NCI-H2196 treated with DMSO at 0.1 percent for 48 hours (cell line): ENCODE measurements at regions not wholly inside any gene's neighbourhood (a gene's known extent, or its start where the extent isn't known, plus 50 kb on each side); places are given as distances from the start of the nearest gene placed in this dataset.

Source experiments
- DNase-seq: peaks from one replicate; lab custom pipeline; 2025; ENCODE audit not compliant: unreplicated experiment; lab: John Stamatoyannopoulos, UW

DNA sequence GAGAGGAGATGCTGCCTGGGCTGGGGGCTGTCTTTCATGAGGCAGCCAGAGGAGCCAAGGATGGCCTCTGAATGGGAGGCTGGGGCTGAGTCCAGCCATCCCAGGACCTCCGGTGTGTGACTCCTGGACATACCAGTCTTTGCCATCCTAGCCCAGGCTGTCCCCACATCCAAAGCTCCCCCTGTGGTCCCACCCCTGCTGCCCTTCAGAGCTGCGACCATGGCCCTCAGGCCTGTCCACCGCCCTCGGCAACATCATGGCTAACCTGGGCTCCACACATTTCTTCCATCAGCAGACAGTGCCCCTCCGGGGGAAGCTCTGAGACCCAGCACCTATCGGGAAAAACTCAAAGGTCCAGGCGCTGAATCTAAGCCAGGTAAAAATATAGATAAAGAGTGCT lies 324.4 kb downstream of the MN1 start:
- DNase-seq = no peak

DNA sequence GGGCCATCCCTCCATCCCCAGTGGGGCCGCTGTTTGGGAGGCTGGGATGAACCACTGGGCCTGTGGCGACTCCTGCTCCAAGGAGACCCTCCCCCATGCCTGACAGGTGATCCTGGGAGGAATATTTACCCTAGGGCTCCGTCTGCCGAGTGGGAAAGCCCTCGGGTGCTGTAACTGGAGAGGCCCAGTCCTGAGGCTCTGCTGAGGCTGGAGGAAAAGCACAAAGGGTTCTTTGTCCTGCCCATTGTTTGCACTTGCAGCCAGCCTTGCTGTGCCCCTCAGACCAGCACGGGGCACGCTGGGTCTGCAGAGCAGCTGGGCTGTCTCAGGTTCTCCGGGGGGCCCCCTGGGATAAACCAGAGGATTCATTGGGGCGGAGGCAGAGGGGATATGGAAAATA lies 321.1 kb downstream of the MN1 start:
- peak; percentile 49 for DNase-seq

DNA sequence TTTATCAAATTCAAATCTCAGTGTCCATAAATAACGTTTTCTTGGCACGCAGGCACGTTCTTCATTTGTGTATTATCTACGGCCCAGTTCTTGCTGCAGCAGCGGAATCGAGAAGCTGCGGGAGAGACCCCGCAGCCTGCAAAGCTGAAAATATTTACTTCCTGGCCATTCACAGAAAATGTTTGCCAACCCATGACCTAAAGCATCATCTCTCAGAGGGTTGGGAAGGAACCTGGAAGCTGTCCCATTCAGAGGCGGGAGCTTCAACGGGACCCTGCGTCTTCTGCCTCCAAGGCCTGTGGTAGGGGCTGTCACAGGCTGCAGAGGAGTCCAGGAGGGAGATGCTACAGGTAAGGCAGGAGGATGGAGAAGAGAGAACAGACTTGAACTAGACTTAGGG lies 319.2 kb downstream of the MN1 start:
- DNase-seq = no peak

DNA sequence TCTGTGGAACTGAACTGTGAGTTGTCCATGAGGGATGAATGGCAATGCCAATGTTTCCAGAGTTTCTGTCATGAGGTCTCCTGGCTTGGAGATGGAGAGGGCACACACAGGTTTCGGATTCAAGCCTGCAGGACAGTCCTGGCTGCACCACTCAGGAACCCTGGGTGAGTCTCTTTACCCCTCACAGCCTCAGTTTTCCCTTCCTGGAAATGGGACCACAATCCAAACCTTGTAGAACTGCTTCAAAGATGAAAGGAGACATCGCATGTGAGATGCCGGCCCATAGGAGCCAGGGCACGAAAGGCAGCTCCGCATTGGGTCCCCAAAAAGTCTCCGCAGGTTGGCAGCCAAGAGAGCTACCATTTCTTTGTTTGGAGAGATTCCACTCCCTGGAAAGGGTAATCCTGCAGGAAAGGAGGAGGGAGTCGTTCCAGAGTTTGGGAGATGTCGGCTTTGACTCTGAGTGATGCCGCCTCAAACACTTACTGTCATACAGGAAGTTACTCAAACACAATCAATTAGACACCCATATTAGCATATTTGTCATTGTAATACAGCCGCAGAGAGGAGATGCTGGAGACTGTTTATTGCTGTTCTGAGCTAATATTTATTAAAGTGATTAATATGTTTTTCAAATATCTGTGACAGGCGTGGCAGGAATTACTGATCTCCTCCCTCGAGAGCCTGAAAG lies 318.3 kb downstream of the MN1 start:
- DNase-seq = no peak

DNA sequence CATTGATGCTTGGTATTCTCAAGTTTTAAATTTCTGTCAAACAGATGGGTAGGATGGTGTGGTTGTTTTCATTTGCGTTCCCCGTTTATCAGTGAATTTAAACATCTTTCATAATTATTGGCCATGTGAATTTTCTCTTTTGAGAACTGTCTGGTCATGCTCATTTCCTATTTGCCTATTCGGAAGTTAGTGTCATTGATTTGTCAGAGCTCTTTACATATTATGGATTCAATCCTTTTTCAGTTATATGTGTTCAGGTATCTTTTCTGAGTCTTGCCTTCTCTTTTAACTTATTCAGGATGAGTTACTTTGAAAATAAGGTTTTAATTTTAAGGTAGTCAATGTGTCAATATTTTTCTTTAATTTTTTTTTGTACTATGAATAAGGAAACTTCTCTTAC lies 315.7 kb downstream of the MN1 start:
- no peak for DNase-seq

DNA sequence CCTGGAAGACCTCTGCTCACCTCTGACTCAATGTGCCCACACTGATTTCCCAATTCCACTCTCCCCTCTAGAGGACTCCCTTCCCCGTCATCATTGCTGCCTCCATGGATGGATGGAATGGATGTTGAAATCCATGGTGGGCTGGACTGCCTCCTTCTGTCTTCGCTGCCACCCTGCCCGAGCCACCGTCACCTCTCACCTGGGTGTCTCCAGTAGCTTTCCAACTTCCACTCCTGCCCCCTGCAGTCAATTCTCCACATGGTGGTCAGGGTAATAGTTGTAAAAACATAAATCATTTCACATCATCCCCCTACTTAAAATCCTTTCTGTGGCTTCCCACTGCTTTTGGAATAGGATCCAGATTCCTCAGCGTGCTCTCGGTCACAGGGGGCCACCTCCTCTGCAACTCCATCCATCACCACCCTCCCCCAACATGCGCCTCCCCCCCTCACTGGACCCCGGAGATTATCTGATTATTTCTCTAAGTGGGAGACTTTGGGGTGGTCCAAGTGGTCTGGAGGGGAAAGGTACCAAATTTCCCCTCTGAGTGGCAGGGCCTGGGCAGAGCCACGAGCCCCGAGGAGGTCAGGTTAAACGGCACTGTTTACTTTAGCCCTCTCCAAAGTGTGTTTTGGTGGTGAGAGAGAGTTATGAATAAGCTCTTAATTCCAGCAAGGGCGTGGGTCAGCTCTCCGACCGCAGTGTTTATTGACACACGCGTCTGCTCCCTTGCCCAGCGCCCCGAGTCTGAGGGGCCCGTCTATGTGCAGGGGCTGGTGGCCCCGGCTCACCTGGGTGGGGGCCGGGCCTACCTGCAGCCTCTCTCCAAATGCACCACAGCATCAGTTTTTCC lies 313.7 kb downstream of the MN1 start:
- no peak for DNase-seq

DNA sequence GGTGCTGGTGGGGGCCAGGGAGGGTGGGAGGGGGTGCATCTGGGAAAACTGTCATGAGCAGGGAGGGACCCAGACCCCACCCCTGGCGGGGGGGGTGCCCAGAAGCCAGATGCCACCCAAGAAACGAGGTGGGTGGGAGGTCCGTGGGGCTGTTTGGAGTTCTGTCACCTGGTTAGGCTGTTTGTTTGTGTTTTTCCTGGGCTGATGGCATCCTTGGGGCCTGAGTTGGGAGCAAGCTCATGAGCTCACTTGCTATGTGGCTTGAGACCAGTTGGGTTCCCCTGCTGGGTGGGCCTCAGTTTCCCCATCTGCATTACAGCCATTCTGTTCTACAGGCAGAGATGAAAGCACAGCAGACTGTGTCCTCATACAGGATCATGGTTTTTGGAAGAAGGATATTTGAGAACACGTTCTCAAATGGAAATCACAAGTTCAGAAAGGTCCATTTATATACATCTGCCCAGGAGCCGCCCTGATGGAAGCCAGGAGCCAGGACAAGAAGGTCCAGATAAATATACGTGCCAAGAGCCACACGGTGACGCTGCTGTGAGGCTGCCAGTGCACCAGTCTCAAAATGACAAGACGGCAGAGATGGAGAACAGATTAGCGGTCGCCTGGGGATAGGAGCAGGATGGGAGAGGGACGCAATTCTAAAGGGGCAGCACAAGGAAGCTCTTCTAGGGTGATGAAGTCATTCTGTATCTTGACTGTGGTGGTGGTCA lies 312.9 kb downstream of the MN1 start:
- no peak for DNase-seq

DNA sequence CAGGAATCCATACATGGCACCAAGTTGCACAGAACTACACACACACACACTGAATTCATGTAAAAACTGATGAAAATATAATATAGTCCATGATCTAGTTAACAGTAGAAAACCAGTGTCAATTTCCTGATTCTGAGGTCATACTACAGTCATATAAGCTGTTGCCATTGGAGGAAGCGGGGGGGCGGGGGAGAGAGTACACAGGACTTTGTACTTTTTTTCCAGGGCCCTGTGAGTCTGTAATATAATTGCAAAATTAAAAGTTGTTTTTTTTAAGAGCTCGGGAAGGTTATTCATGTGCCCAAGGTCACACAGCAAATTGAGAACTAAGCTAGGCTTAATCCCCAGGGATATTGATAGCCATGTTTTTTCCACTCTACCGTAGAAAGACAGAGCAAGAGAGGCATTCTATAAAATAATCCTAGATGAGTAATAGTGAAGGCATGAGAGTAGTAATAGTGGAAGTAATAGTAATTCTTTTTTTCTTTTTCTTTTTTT lies 312.3 kb downstream of the MN1 start:
- DNase-seq = no peak

DNA sequence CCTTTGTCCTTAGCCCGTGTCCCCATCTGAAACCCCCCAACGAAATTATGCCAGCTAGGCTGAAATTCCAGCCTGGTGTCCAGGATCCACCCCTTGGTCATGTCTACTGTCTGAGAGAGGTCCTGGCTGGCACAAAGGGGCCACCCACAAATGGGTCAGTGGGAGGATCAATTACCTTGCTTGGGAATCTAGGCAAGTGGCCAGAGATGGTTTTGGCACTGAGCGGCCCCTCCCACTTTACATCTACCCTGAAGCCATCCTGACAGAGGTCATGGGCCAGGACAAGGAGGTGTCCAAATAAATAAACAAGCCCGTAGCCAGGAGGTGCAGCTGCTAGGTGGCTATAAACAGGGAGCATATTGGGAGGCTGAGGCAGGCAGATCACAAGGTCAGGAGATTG lies 311.5 kb downstream of the MN1 start:
- DNase-seq = no peak

DNA sequence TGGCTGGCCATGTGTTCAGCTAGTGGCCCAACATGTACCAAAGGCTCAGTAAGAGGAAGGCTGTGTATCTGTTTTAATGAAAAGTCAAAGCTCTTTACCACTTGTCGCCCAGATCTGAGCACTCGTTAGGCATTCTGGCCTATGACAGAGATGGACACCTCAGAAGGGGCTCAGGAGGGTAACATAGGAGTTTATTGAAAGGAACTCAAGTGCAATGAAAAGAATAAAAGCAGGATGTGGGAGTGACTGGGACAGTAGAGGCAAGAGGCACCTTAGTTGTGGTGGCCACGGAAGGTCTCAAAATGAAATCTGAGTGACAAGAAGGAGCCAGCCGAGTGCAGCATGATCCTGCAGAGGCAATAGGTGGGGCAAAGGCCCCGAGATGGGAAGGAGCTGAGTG lies 309.7 kb downstream of the MN1 start:
- DNase-seq = no peak

DNA sequence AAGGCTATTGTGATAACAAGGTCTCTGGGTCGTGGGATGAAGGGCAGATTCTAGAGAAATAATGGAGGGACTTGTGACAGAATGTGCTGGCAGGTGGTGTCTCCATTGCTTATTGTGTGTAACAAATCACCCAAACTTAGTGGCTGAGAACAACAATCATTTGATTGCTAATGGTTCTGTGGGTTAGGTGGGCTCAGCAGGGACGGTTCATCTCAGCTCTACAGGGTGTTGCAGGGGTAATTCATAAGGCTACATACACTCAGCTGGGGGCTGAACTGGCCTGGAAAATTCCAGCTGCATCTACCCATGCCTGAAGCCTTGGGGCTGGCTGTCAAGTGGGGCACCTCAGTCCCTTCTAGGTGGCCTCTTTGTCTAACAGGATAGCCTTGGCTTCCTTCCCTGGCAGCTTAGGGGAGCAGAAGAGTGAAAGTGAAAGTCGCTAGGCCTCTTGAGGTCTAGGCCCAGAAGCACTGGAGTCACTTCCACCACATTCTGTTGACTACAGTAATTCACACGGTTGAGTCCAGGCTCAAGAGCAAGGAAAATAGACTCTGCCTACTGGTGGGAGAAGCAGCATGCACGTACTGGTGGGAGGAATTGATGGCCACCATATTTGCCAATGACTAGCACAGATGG lies 308.9 kb downstream of the MN1 start:
- DNase-seq = no peak

DNA sequence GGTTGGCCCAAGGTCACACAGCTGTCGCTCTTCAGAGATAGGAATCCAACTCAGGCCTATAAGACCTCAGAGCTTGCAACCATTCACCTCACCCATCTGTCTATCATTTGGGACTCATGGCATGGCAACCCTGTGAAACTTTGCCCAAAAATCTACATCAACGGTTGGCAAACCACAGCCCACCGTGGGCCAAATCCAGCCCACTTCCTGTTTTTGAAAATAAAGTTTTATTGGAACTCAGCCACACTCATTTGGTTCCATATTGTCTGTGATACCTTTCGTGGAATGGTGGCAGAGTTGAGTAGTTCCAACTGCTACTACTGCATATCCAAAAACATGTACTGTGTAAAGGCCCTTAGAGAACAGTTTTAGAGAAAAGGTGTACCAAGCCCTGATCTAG lies 307.8 kb downstream of the MN1 start:
- DNase-seq = no peak

DNA sequence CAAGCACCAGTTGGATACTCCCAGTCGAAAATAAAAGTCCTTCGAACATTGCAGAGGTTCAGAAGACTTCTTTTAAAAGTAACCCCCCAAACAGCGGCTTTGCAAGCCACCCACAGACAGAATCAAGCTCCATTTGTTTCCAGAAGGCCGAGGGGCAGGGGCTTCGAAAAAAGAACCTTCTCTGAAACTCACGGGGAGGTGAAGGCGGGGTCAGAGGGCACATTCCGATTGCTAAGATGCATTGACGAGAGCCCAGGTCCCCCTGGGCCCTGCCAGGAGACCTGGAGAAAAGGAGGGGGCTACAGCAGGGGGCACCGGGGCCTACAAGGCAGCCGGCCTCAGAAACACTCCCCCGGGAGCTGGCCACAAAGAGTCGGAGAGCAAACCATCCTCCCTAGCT lies 306.8 kb downstream of the MN1 start:
- DNase-seq = no peak

DNA sequence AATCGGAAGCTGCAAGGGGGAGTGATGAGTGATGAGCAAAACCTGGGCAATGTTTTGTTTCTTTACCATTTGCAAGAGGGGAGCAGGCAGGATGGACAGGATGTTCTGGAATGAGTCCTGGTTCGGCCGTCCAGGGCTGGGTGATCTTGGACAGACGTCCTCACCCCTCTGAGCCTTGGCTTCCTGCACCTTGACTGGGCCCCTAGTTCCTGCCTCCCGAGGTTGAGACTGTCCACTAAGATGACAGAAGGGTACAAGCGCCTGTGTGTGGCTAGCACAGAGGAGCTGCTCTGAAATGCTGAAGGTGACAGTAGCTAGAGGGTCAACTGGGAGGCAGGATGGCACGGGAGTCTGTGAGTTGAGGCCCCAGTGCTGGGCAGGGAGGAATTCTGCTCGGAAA lies 306.2 kb downstream of the MN1 start:
- no peak for DNase-seq

DNA sequence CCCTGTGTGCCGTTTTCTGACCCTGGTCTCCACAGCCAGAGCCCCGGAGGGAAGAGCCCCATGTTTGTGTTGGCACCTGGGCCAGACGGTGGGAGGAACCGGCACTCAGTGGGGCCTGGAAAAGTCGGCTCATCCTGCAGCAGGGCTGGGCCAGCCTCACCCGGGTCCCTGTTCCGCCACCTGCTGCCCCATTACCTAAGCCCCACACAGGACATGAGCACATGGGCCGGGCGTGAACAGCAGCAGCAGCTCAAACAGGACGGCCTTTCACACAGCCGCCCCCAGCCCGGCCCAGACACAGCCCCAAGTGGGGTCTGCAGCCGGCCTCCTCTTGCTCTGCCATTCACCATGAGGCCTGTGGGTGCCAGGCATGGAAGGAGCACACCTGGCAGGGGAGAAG lies 302.4 kb downstream of the MN1 start:
- no peak for DNase-seq

DNA sequence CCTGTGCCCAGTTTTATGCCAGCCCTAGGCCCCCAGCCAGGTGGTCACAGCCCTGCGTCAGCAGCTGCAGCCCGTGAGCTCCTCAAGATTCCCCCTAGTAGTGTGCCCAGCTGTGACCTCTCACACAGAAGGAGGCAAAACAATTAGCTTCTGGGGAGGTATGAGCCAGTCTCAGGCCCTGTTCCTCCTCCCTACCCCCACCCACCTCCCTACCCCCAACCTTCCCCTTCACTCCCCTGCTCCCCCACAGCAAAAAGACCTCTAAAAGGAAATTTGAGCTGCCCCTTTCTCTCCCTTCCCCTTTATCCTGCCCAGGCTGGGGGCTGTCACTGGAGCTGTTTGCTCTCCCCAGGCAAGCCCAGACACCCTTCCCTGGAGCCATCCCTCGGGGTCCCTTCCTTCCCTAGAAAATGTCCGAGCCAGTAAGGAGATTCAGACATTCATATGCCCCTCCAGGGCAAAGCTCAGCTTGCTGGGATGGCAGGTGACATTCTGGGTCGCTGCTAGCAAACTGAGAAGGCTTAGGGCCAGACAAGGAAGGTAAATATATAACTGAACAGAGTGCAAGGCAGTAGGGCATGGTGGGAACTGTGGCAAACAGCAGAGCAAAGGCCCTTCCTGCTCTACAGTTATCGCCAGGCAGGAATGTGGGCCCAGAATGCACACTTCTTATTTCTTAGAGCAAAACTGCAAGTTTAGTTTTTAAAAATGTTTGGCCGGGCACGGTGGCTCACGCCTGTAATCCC lies 300.2 kb downstream of the MN1 start:
- no peak for DNase-seq

DNA sequence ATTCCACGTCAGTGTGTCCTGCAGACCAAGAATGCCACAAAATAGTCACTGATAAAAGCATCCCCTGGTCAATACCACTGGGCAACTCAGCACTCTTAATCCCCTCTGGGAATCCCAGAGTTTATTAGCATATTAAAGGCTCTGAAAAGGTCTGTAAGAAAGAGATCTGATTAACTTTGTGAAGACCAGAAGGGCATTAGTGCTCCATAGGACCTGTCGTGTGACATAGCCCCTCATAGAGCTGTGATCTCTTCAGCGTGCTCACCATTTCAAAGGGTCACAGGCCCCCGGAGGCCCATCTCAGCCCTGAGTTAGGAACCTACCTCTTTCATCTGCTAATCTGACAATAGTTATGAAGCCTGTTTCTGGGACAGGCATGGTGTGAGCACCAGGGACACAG lies 299.2 kb downstream of the MN1 start:
- no peak for DNase-seq

DNA sequence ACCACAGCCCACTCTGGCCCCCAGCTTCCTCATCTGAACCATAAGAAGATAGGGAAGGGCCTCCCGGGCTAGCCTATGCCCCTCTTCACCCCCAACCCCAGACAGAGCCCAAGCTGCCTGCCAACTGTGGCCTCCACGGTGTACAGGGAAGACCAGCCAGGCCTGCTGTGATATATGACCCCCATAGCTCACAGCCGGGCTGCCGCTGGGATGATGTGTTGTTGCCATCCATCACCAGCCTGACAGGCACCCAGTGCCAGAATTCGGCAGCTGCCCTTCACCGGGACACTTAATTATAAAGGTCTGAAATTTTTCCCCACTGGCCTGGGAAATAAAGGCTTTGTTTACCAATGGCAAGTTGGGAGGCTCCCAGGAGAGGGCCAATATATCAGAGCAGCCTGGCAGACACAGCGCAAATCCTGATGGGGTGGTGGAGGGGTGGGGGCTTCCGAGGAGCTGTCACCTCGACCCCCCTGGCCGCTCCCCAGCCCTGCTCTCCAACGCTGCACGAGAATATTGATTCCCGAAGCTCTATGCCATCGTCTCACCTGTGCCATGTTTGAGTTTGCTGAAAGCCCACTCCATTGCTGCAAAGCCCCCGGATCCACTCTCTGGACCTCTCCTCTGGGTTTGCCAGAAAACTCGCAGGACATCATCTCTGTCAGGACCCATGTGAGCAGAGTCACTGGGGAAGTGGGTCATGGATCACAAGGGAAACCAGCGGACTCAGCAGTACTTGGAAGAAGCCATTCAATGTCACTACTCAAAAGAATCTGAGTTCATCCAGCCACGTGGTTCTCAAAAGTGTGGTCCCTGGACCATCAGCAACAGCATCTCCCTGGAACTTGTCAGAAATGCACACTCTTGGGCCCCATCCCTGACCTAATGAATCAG lies 296.9 kb downstream of the MN1 start:
- DNase-seq = no peak

DNA sequence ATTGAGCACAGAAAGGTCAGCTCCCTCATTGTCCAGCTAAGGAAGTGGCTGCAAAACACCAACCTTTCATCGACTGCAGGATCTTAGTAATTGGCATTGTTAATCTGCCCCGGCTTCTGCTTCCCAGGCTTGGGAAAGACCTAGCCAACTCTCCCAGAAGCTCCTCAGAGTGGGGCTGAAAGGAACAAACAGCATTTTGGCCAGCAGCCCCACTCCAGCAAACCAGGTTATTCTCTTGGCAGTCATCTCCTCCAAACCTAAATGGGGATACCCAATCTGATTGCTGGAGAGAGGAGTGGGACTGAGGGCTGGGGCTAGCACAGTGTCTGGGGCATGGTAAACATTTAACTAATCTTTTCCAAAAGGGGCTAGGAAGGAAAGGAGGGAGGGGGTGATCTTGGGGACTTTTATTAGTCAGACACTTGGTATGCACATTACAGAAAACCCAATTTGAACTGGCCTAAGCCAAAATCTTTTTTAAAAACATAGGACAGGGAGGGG lies 294.4 kb downstream of the MN1 start:
- DNase-seq = no peak
